Fibroblast of lung (primary cell): ENCODE measurements at regions not wholly inside any gene's neighbourhood (a gene's known extent, or its start where the extent isn't known, plus 50 kb on each side); places are given as distances from the start of the nearest gene placed in this dataset.

ENCODE experiments used
- DNase-seq, 2 donors: peaks; one replicate each; pipeline versions ENCODE4 v3.0.0 to v3.0.0-alpha.2; 2010; ENCODE audit warnings: low read depth in 2 of 2
- H2AFZ ChIP-seq: 2 replicates; pipeline ENCODE4 v1.5.1; 2012; ENCODE audit warnings: low read length, control low read depth, inconsistent platforms
- H3K27ac ChIP-seq: 2 replicates; pipeline ENCODE4 v1.5.1; 2011; ENCODE audit warnings: low read length, control low read depth; ENCODE audit not compliant: insufficient read depth
- H3K27me3 ChIP-seq: 2 replicates; pipeline ENCODE4 v1.5.1; 2011; ENCODE audit warnings: mild to moderate bottlenecking, low read length; ENCODE audit not compliant: control insufficient read depth, insufficient read depth
- H3K36me3 ChIP-seq: 2 replicates; pipeline ENCODE4 v1.5.1; 2011; ENCODE audit warnings: low read length; ENCODE audit not compliant: control insufficient read depth, insufficient read depth
- H3K4me1 ChIP-seq: 2 replicates; pipeline ENCODE4 v1.5.1; 2011; ENCODE audit warnings: low read length; ENCODE audit not compliant: control insufficient read depth, insufficient read depth; ENCODE audit errors: extremely low read depth
- H3K4me2 ChIP-seq: 2 replicates; pipeline ENCODE4 v1.5.1; 2011; ENCODE audit warnings: low read length, control low read depth; ENCODE audit not compliant: insufficient read depth; ENCODE audit errors: extremely low read depth
- H3K4me3 ChIP-seq, 4 experiments: fragments of 200-600 bp in 1 of 4; sonication (generic) in 1 of 4; replicated peaks in 1 of 4; 2 replicates each; pipeline ENCODE4 v1.5.1; 2011 to 2016; ENCODE audit warnings: low read length in 4 of 4, low read depth in 3 of 4, mild to moderate bottlenecking in 3 of 4, control low read depth in 2 of 4, inconsistent platforms in 1 of 4, mixed read lengths in 1 of 4; ENCODE audit not compliant: insufficient read depth in 1 of 4; ENCODE audit errors: control extremely low read depth in 1 of 4
- H3K79me2 ChIP-seq: 2 replicates; pipeline ENCODE4 v1.5.1; 2012; ENCODE audit warnings: mild to moderate bottlenecking, low read length, inconsistent platforms; ENCODE audit not compliant: control insufficient read depth, insufficient read depth
- H3K9ac ChIP-seq: 2 replicates; pipeline ENCODE4 v1.5.1; 2011; ENCODE audit warnings: mild to moderate bottlenecking, low read length, control low read depth; ENCODE audit not compliant: insufficient read depth
- H3K9me3 ChIP-seq: 2 replicates; pipeline ENCODE4 v1.5.1; 2012; ENCODE audit warnings: low read depth, low read length; ENCODE audit not compliant: control insufficient read depth, insufficient read depth
- H4K20me1 ChIP-seq: 2 replicates; pipeline ENCODE4 v1.5.1; 2011; ENCODE audit warnings: low read length; ENCODE audit not compliant: control insufficient read depth, insufficient read depth; ENCODE audit errors: extremely low read depth
- EZH2 ChIP-seq: IDR thresholded peaks from 2 replicates; pipeline ENCODE4 v1.5.1; 2012; ENCODE audit warnings: low read length, control low read depth, mild to moderate bottlenecking; ENCODE audit errors: missing control alignments
- TF ChIP-seq, protein P1 (sequence below), 2 donors: IDR thresholded peaks in 1 of 2; conservative IDR thresholded peaks in 1 of 2; 1 replicate in 1 of 2; 2 replicates in 1 of 2; pipeline ENCODE4 v1.5.1; 2011 to 2012; ENCODE audit warnings: low read length in 2 of 2, control low read depth in 1 of 2, inconsistent platforms in 1 of 2, low read depth in 1 of 2, mild to moderate bottlenecking in 1 of 2

- Histone ChIP-seq H3K4me3 (no peak overlapping the region), H2AFZ (no peak overlapping the region), H3K27me3 (no peaks in the 10 kb centered on the region), H3K9me3 (no peaks in the 10 kb centered on the region), H3K36me3 (no peaks in the 10 kb centered on the region), H3K79me2 (no peaks in the 10 kb centered on the region), H3K27ac (no peak overlapping the region), H3K4me2 (no peak overlapping the region), H3K4me1 (no peaks in the 10 kb centered on the region), H4K20me1 (no peaks in the 10 kb centered on the region), H3K9ac (no peak overlapping the region)
- TF ChIP-seq, protein P1, sequence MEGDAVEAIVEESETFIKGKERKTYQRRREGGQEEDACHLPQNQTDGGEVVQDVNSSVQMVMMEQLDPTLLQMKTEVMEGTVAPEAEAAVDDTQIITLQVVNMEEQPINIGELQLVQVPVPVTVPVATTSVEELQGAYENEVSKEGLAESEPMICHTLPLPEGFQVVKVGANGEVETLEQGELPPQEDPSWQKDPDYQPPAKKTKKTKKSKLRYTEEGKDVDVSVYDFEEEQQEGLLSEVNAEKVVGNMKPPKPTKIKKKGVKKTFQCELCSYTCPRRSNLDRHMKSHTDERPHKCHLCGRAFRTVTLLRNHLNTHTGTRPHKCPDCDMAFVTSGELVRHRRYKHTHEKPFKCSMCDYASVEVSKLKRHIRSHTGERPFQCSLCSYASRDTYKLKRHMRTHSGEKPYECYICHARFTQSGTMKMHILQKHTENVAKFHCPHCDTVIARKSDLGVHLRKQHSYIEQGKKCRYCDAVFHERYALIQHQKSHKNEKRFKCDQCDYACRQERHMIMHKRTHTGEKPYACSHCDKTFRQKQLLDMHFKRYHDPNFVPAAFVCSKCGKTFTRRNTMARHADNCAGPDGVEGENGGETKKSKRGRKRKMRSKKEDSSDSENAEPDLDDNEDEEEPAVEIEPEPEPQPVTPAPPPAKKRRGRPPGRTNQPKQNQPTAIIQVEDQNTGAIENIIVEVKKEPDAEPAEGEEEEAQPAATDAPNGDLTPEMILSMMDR (conservative IDR thresholded peaks at IDR 0.05 in 1 of 2, IDR thresholded peaks at IDR 0.05 in 1 of 2; ENCODE audit: low read depth in 1 of 2, low read length in 2 of 2) = no peak
- TF ChIP-seq EZH2 = no peak
- DNase-seq = peak in 1 of 2 donors; percentile 17
Observed at GRCh38 chr21:16740511-16740910, 772.3 kb upstream of the CXADR start.

DNA sequence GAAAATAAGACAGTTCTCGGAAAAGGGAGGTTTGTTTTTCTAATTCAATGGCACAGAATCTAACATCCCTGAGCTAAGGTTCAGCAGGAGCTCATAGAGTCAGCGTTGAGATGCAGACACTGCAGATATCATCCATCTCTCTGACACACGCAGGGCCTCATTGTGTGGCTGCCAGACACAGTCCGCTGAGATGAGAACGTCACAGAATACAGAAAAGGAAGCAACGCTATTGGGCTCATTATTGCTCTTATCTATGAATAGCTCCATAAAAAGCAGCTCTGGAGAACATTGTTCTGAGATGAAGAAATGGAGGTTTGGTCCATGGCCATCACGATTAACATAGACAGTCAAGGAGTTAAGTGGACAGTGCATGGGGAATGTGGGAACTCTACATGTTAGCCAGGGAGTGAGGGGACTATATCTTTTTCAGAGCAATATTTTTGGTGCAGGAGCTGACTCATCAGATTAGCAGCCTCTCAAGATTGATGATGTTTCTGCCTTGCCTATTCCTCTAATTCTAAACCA is 771.6 kb upstream of the CXADR start:
- Histone ChIP-seq H3K9me3 (no peaks in the 10 kb centered on the region), H4K20me1 (no peaks in the 10 kb centered on the region), H3K9ac (no peak overlapping the region), H3K4me1 (no peaks in the 10 kb centered on the region), H2AFZ (no peak overlapping the region), H3K79me2 (no peaks in the 10 kb centered on the region), H3K27me3 (no peaks in the 10 kb centered on the region), H3K27ac (no peak overlapping the region), H3K4me3 (no peak overlapping the region), H3K36me3 (no peaks in the 10 kb centered on the region), H3K4me2 (no peak overlapping the region)
- DNase-seq = peak in 1 of 2 donors; percentile 94
- TF ChIP-seq EZH2 = no peak
- TF ChIP-seq, protein P1 (conservative IDR thresholded peaks at IDR 0.05 in 1 of 2, IDR thresholded peaks at IDR 0.05 in 1 of 2; ENCODE audit: low read depth in 1 of 2, low read length in 2 of 2) = no peak

GRCh38 chr21:16742131-16742641 is 770.7 kb upstream of the CXADR start:
- H3K4me3 ChIP-seq = no peak overlapping the region
- H3K4me1 ChIP-seq = no peaks in the 10 kb centered on the region
- DNase-seq = peak in 1 of 2 donors; percentile 83
- H3K79me2 ChIP-seq = no peaks in the 10 kb centered on the region
- no peak overlapping the region for H3K4me2 ChIP-seq
- no peak overlapping the region for H3K9ac ChIP-seq
- no peaks in the 10 kb centered on the region for H4K20me1 ChIP-seq
- H3K36me3 ChIP-seq = no peaks in the 10 kb centered on the region
- H3K27ac ChIP-seq = no peak overlapping the region
- no peaks in the 10 kb centered on the region for H3K9me3 ChIP-seq
- H2AFZ ChIP-seq = no peak overlapping the region
- H3K27me3 ChIP-seq = no peaks in the 10 kb centered on the region
- TF ChIP-seq, protein P1 (conservative IDR thresholded peaks at IDR 0.05 in 1 of 2, IDR thresholded peaks at IDR 0.05 in 1 of 2; ENCODE audit: low read depth in 1 of 2, low read length in 2 of 2) = no peak
- no peak for TF ChIP-seq EZH2
